Neural progenitor cell (in vitro differentiated cells): ENCODE measurements at regions not wholly inside any gene's neighbourhood (a gene's known extent, or its start where the extent isn't known, plus 50 kb on each side); places are given as distances from the start of the nearest gene placed in this dataset.

ENCODE experiments used
- CTCF ChIP-seq: fragments of 200-600 bp; sonication (generic); IDR thresholded peaks from 2 replicates; pipeline ENCODE4 v1.5.1; 2017; ENCODE audit warnings: antibody characterized with exemption, mild to moderate bottlenecking
- EZH2 ChIP-seq: fragments of 200-600 bp; sonication (generic); IDR thresholded peaks from 2 replicates; pipeline ENCODE4 v1.6.1; 2017; ENCODE audit warnings: antibody characterized with exemption, mild to moderate bottlenecking, moderate library complexity

GRCh38 chr4:105042451-105042850, 104.2 kb upstream of the TET2 start:
- TF ChIP-seq CTCF, result no peak
- TF ChIP-seq EZH2, result no peak
